ENCODE measurements at regions not wholly inside any gene's neighbourhood (a gene's known extent, or its start where the extent isn't known, plus 50 kb on each side); places are given as distances from the start of the nearest gene placed in this dataset.

DNA sequence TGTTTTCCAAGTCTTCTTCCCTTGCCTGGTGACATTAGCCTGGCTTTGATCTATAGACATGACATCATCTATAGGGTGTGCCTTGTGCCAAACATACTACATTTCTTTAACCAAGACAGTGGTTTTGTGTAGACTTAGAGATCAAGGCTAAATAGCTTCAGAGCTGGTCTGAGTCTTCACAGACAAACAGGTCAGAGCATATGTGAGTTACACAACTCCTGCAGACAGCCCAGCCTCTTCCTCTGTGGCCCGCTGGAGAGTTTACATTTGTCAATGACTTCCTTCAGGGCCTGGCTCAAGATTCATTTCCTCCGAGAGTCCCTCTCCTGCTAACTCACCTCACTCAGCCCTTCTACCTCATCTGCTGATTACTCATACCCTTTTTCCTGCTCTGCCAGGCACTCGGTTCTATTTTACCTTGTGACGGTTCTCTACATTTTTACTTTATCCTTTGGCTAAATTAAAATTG, 73.1 kb upstream of the TANC2 start:
- no peak for TF ChIP-seq CTCF (conservative IDR thresholded peaks at IDR 0.05; ENCODE audit: low read length)
- TF ChIP-seq EZH2phosphoT487 (IDR thresholded peaks at IDR 0.05; ENCODE audit: borderline replicate concordance, low read depth, low read length) = no peak
